Non-pigmented ciliary epithelial cell (primary cell): ENCODE measurements at regions not wholly inside any gene's neighbourhood (a gene's known extent, or its start where the extent isn't known, plus 50 kb on each side); places are given as distances from the start of the nearest gene placed in this dataset.

Experiments used
- DNase-seq: peaks from one replicate; pipeline ENCODE4 v3.0.0-alpha.2; 2010; ENCODE audit warnings: low read depth

DNA sequence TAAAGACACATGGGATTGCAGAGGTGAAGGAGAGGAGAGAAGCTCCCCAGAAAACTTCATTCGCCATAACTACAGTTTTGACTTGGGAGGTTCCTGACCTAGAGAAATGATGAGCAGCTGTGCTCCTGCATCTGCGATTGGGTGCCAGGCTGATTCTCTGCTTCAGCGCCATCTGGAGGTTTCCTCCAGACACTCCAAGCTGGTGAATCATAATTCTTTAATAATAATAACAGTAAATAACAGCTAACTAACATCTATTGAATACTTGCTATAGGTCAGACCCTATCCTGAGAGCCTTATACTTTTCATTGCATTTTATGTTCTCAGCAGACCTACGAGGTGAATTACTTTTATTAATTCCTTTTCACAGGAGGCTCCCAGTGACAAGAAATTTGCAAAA is 575.8 kb downstream of the TOX3 start:
- peak; percentile 8 for DNase-seq

DNA sequence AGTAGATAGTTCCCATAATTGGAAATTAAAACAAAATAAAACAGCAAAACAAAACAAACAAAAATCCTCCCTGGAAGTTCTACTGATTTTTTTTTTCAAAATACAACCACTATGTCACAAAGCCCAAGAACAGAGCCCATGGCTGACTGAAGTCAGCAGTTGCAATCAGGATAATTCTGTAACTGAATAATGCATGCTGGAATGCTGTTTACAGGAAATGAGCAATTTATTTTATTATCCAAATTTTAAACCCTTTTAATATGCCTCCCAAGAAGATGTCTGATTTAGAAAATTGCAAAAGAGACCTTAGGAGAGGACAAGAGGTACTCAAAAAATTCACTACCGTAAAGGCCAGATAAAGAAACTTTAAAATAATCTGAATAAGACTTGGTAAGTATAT is 578.2 kb downstream of the TOX3 start:
- no peak for DNase-seq

DNA sequence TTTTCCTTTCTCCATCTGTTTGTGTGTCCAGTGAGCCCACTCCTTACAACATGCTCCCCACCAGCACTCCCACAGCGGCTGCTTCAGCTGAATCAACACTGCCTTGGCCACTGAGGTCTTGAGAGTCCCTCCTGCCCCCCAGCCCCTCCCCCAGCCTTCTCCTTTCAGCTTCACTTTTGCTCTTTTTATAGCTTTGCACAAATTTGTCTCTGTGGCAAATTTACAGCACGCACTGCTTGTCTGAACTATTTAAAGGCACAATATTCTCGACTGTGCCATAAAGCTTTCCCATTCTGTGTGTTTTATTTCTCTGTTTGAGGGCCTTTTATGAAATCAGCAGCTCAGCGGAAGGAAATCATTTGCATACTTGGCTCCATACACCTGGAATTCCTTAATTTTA is 579.3 kb downstream of the TOX3 start:
- DNase-seq = no peak

DNA sequence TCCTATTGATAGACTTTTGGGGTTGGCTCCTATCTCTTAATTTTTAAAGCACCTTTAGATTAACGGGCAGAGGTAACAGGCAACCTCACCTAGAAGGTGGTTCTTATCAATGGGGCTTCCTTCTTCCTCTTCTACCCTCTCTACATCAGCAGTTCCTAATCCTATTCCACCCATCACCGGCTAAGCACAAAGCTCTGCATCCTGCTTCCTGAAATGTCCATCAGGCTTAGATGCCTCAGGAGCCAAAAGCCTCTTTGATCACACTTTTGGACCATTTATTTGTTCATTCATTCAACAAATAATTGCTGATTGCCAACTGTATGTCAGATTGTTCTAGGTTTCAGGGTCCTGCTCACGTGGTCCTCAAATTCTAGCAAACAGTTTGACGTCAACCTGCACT is 586.0 kb downstream of the TOX3 start:
- no peak for DNase-seq

DNA sequence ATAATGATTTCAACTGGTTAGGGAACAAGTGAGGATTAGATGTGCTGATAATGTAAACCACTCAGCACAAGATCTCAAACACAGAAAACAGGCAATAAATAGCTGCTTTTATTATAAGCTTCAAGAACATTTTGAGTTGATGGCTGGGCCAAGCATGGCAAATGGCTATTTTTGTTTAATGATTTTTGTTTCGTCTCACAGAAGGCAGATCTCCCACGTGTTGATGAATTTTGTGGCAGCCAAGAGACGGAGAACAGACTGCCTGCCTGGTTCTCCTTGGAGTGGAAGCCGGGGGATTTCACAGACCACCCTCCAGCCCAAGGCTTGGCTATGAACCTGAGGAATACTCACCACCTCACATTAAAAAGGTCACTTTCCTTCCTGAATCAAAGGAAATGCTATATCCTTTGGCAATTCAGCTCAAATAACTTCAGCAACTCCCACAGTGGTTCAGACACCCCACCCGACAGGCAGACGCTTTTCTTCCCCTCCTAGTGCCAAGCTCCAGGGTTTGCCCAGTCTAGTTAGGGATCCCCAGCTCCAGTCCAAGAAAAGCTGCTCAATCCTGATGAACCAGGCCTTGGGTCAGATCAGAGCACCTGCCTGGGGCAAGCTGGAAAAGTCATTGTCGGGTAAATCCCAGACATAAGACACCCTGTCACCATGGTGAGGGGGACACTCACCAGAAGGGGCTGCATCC is 593.5 kb downstream of the TOX3 start:
- no peak for DNase-seq

DNA sequence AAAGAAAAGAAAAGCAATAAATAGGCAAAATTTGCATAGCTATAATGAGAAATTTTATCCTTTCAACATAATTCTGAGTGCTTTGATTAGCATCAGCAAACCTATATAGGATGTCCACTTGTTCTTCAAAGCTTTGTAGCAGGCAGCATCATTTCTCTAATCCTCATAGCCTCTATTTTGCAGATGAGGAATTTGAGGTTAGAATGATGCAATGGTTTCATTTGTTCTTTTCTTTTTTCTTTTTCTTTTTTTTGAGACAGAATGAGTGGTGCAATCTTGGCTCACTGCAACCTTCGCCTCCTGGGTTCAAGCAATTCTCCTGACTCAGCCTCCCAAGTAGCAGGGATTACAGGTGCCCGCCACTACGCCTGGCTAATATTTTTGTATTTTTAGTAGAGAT is 594.4 kb downstream of the TOX3 start:
- DNase-seq = no peak

DNA sequence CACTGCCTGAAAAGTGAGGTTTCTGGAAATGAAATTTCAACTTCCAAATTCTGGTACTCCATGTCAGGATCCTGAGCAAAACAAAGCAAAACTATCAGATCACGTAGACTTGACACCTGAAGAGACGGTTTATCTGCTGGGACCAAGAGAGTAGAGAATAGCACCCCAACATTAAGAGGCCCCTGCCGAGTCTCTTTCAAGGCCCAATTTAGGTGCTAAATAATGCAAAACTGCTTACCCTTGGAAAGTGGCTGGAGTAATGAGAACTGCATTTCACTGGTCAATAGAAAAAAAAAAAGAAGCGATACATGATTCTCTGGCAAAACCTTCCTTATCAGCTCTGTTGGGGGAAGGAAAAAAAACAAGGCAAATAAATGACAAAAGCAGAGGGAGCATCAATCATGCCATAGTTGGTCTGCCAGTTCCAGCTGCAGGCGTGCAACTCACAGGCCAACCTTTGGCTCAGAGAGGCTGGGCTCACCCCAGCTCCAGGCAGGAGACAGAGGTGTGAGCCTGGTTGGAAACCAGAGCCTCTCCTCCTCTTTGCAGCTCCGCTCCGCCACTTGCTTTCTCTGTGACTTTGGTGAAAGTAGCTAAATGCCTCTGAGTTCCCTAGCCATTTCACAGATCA is 595.2 kb downstream of the TOX3 start:
- no peak for DNase-seq

DNA sequence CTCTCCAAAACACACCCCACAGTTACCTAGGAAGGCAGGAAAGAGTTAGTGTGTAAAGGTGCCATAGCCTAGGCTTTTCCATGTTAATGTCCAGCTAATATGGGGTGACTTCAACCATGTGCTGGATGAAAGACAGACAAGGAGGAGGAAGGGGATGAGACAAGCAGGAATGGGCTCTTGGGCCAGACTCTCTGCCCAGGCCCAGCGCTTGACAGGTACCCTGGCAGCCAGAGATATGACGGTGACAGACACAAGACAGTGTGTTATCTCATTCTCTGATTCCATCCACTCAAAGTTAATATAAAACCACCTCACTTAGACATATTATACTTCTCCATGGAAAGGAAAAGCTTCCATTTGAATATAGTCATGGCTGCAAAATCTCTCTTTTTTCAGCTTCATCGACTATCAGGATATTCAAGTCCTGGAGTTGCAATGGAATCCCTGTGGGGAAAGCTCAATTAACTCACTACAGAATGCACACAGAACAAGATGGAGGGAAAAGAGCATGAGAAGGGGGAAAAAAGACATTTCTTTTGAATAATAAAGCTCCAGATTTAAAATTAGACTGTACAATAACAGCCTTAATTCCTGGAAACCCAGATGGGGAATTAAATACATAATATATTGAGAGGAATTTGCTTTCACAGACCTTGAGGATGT is 596.7 kb downstream of the TOX3 start:
- DNase-seq = no peak

DNA sequence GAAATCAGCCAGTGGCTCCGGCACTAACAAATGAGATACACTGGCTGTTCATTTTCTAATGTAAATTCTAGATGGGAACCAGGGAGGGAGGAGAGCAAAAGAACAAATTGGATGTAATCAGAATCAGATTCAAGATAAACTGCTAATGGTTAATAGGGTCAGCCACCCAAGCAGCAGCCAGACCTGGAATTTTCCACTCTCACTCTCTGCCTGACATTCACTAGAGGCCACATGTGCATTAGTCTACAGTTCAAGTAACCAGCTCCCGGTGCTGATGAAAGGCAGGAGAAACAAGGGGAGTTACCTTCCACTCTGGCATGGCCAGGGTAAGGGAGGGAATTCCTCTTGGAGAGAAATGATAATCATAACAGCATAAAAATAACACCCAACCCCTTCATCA is 597.7 kb downstream of the TOX3 start:
- DNase-seq = no peak

DNA sequence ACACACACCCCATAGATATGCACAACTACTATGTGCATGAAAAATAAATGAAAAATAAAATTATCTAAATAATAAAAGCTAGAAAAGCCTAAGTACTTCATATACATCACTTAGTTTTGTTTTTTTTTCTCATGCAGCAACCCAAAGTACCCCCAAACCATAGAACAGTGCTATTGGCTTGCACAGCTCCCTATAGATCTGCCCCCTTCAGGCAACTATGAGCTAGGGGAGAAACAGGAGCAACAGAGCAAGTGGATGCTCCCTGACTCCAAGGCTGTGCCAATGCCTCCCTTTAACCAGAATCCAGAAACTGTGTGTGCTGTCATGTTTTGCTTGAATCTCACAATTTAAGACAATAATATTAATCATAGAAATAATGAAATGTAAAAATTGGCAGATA is 605.5 kb downstream of the TOX3 start:
- DNase-seq = no peak

DNA sequence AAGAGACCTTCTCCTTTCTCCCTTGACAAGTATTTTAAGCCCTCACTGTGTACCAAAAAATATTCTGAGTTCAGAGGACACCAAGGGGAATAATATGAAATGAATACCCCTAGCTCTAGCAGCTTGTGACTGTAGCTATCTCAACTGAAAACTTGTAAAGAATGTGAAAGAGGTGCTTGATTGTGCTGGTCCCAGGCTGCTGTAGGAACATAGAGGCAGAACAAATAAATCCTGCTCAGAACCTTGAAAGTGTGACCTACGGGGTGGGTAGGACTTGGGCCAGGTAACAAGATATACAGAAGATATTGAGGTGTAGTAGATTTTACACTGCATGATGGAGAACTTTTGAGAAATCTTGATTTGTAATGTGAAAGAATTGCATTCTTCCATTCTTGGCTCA is 606.8 kb downstream of the TOX3 start:
- DNase-seq = no peak

DNA sequence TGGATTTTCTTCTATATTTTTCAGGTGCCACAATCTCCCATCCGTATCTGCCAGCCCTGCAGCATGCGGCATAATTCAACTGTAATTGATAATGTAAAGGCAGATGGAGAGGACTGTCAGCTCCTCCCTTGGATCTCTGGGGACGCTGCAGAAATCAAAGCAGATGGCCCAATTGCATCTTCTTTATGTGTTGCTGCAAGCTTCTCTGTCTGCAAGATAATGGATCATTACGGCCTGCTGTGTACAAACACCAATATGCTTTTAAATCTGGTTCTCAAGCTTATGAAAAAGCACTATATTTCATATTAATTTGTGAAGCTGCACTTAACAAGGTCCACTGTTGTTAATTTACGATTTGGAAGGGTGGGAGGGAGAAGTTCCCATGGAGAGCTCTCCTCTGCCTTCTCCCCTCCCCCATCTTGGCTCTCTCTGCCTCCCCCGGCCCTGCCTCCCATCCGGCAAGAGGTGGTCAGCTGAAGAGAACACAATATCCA is 607.5 kb downstream of the TOX3 start:
- no peak for DNase-seq

DNA sequence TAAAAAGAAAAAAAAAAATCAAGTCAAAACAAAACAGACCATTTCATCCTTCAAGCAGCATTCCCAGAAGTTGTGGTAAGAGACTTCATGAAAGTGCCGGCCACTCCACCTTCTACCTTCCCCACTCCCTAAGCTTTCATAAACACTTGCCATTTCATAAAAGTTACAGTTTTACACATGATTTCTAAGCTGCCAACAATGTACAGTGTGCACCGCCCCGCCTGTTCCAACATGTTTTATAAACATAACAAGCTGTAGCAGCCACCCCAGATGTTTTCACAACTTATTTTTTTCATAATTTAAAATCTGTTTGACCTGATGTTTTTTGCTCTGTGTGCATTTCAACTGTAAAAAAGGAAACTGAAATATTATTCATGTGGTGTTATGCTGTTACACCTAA is 608.1 kb downstream of the TOX3 start:
- DNase-seq = no peak

DNA sequence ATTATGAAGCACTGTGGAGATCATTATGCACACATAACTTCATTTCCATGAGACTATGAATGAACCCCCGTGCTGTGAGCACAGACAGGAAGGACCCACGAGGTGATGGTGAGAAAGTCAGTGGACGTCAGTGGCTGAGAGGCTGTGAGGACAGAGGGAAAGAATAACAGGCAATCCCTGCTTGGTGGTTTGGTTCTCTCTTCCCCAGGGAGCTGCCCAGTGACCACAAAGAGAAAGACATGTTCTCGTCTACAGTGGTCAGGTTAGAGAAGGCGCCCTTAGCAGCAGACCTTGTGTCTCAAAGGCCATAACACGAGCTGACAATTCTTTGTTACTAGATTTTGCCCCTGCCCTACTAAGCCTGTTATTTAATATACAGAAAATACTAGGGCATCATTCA is 609.2 kb downstream of the TOX3 start:
- DNase-seq = no peak

DNA sequence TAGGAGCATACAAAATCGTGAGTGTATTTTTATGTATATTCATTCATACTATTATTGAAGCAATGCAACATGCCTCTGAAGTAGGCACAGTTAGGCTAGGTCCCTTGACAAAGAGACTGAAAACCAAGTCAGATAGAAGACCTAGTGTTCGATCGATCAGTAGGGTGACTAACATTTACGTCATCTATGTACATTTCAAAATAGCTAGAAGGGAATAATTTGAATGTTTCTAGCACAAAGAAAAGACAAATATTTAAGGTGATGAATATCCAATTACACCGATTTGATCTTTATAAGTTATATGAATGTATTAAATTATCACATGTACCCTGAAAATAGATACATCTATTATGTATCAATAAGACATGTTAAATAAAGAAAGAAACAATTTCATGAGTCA is 610.1 kb downstream of the TOX3 start:
- no peak for DNase-seq

DNA sequence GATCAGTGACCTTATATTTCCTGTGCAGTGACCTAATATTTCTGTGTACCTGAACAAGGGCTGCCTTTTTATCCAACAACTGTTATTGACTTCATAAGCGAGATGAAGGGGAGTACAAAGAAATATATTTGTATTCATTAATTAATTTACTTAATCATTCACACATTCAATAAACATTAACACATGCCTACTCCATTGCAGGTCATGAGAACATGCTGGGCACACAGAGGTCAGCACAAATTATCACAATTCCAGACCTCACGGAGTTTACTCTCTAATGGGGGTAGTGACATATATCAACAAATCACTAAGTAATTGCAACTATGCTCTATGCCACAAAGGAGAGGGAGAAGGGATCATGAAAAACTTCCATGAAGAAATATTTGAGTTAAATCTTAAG is 614.6 kb downstream of the TOX3 start:
- DNase-seq = no peak

DNA sequence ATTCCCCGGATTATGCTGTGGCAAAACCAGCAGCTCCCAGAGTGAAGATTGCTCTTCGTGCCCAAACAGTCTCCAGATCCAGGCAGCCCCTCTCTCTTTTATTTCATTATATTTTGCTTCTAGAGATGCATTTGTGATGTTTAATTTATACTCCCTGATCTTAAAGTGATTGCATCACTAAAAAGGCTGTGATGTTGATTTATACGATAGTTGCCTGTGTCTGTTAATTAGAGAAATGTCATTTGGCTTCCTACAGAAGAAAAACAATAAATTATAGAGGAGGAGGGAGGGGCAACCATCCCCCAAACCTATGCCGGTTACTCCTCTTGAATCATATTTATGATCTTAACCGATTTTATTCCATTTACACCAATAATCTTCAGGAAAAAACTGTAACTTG is 615.3 kb downstream of the TOX3 start:
- no peak for DNase-seq

DNA sequence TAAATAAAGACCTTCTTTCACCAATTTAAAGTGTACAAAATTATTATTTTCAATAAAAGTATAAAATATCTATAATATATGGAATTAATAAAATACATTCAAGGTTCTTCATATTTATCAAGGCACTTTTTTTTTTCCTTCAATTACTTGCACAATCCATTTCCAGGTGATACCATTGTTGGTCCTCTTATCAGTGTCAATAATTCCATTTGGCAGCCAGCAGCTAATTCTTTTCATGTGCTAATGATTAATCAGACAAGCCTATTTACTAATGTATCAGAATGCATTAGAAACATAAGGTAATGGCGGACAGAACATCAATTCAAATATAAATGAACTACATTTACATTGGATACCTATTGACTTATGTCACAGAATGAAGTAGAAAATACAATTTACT is 622.2 kb downstream of the TOX3 start:
- no peak for DNase-seq

DNA sequence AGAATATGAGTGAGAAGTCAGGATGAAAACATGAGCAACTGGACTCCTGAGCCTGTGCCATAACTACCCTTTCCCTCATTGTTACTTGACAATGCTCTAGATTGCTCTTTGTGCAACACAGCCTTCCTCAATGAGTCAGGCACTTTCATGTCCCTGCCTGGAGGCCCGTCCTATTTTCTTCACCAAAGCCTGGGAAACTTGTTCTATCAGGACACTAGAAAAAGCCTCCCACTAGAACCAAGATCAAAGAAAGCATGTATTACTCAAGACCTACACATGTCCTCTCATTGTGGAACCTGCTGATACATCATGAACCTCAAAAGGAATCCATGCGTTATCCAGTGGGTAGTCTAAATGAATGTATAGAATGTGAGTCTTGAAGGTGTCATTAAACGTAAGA is 624.5 kb downstream of the TOX3 start:
- no peak for DNase-seq

DNA sequence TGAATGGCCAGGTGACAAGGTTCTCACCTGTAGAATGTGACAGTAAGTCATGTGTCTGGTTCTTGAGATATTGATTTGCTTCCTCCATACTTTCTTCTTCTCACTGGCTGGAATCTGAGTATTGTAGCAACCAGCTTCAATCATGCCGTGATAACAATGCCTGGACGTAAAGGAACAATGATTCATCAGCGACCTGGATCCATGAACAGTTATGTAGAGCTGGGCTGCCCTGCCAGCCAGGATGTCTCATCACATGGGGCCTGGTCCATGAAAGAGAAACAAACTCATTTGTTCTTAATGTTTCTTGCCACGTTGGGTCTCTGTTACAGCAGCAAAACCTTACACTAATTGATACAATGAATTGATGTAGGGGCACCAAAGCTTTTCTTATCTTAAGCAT is 627.2 kb downstream of the TOX3 start:
- no peak for DNase-seq

DNA sequence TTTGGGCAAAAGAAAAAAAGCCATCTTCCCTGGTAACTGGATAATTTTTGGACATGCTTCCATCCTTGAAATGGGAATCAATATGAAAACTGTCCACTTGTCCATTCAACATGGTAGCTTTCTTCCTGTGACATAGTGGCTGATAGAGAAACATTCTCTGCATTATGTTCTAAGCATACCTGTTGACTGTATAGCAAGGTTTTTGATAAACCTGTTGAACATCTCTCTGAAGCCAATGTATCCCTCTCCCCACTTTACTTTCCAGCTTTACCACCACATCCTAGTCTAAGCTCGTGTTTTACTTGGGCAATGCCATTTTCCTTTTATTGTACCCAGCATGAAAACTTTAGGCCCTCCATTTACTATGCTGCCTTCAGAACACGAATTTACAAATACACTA is 630.1 kb downstream of the TOX3 start:
- DNase-seq = no peak

DNA sequence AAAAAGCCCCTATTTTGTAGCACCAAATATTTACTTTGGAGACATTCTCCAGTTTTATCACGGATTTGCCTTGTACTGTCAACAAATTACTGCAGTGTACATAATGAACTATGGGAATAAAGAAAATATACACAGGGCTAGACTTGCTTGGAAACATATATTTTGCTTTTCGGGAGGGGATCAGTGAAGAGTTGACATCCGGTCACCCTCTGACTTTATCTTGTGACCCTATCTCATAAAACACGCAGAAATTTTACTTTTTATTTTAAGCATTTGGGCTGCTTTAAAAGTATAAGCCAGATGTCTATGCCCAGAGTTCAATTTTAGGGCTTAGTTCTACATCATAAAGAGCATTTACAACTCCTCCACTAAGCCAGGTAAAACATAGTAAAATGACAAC is 630.7 kb downstream of the TOX3 start:
- no peak for DNase-seq

DNA sequence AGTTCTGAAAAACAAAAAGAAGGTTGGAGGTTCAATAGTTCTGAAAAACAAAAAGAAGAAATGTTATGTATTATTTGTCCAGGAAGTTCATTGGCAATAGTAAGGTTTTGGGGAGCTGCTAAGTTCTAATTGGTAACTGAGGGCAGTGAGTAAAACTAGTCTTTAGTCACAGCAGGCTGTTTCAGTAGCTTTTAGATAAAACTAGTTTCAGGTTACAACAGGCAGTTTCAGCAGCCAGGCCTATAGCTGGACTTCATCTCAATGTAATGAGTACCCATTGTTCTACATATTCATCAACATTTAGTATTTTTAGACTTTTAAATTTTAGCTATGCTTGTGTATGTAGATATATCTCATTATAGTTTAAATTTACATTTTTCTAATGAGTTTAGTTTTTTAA is 639.3 kb downstream of the TOX3 start:
- no peak for DNase-seq
